ENCODE measurements at regions not wholly inside any gene's neighbourhood (a gene's known extent, or its start where the extent isn't known, plus 50 kb on each side); places are given as distances from the start of the nearest gene placed in this dataset.
"Not testable (repeated sequence)": the region's sequence is repeated elsewhere in the genome, so short reads cannot be mapped to it uniquely, and the experiment has no call there.

GRCh38 chr15:87752250-87752951 is 504.1 kb downstream of the NTRK3 start:
- no peak for DNase-seq

- DNase-seq: no peak
These were observed 508.1 kb downstream of the NTRK3 start for GRCh38 chr15:87748483-87748882.

- no peak for DNase-seq
These were observed 509.5 kb downstream of the NTRK3 start for GRCh38 chr15:87747087-87747486.

GRCh38 chr15:87746333-87746732 is 510.2 kb downstream of the NTRK3 start:
- DNase-seq: no peak

GRCh38 chr15:87744815-87745214 is 511.7 kb downstream of the NTRK3 start:
- DNase-seq: no peak

GRCh38 chr15:87743562-87743961 is 513.0 kb downstream of the NTRK3 start:
- no peak for DNase-seq

- no peak for DNase-seq
These were observed 515.2 kb downstream of the NTRK3 start for GRCh38 chr15:87741350-87741749.

- DNase-seq: no peak
These were observed 515.7 kb downstream of the NTRK3 start for GRCh38 chr15:87740655-87741344.

GRCh38 chr15:87739866-87740265 is 516.7 kb downstream of the NTRK3 start:
- no peak for DNase-seq

GRCh38 chr15:87739081-87739480 is 517.5 kb downstream of the NTRK3 start:
- no peak for DNase-seq

GRCh38 chr15:87737460-87737859 is 519.1 kb downstream of the NTRK3 start:
- not testable (repeated sequence) for DNase-seq

- DNase-seq: no peak
These were observed 519.6 kb downstream of the NTRK3 start for GRCh38 chr15:87736891-87737389.

GRCh38 chr15:87736401-87736800 is 520.1 kb downstream of the NTRK3 start:
- DNase-seq: no peak

GRCh38 chr15:87735522-87735921 is 521.0 kb downstream of the NTRK3 start:
- DNase-seq: no peak

GRCh38 chr15:87734571-87735373 is 521.8 kb downstream of the NTRK3 start:
- DNase-seq: no peak

GRCh38 chr15:87733977-87734376 is 522.6 kb downstream of the NTRK3 start:
- DNase-seq: no peak

- DNase-seq: no peak
These were observed 523.0 kb downstream of the NTRK3 start for GRCh38 chr15:87733541-87733941.

- DNase-seq: no peak
These were observed 523.6 kb downstream of the NTRK3 start for GRCh38 chr15:87732976-87733375.

GRCh38 chr15:87731630-87732029 is 524.9 kb downstream of the NTRK3 start:
- DNase-seq: no peak

- no peak for DNase-seq
These were observed 525.8 kb downstream of the NTRK3 start for GRCh38 chr15:87730706-87731105.

GRCh38 chr15:87728998-87729397 is 527.5 kb downstream of the NTRK3 start:
- no peak for DNase-seq

- no peak for DNase-seq
These were observed 529.5 kb downstream of the NTRK3 start for GRCh38 chr15:87727073-87727472.

- no peak for DNase-seq
These were observed 532.2 kb downstream of the NTRK3 start for GRCh38 chr15:87724330-87724729.
